ENCODE measurements at regions not wholly inside any gene's neighbourhood (a gene's known extent, or its start where the extent isn't known, plus 50 kb on each side); places are given as distances from the start of the nearest gene placed in this dataset.

- no peak overlapping the region for H3K27ac Mint-ChIP-seq
- H3K9me3 ChIP-seq (ENCODE audit: low read depth), result peaks cover 6% of the 10 kb centered on the region
- H3K27me3 Mint-ChIP-seq (ENCODE audit: insufficient read depth, low read depth), result no peaks in the 10 kb centered on the region
- TF ChIP-seq, protein P1, sequence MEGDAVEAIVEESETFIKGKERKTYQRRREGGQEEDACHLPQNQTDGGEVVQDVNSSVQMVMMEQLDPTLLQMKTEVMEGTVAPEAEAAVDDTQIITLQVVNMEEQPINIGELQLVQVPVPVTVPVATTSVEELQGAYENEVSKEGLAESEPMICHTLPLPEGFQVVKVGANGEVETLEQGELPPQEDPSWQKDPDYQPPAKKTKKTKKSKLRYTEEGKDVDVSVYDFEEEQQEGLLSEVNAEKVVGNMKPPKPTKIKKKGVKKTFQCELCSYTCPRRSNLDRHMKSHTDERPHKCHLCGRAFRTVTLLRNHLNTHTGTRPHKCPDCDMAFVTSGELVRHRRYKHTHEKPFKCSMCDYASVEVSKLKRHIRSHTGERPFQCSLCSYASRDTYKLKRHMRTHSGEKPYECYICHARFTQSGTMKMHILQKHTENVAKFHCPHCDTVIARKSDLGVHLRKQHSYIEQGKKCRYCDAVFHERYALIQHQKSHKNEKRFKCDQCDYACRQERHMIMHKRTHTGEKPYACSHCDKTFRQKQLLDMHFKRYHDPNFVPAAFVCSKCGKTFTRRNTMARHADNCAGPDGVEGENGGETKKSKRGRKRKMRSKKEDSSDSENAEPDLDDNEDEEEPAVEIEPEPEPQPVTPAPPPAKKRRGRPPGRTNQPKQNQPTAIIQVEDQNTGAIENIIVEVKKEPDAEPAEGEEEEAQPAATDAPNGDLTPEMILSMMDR (IDR thresholded peaks at IDR 0.05), result no peak
- TF ChIP-seq EZH2phosphoT487 (IDR thresholded peaks at IDR 0.05), result no peak
- TF ChIP-seq EZH2 (IDR thresholded peaks at IDR 0.05), result no peak
- H2AFZ ChIP-seq (replicated peaks), result no peak overlapping the region
- no peak overlapping the region for H3K27ac ChIP-seq
- H3K9me3 Mint-ChIP-seq, result peaks cover 26% of the 10 kb centered on the region
- DNase-seq (ENCODE audit: low spot score), result no peak
- H3K4me1 ChIP-seq, result no peaks in the 10 kb centered on the region
- H4K20me1 ChIP-seq (ENCODE audit: low read depth), result no peaks in the 10 kb centered on the region
- H3K4me1 Mint-ChIP-seq, result no peaks in the 10 kb centered on the region
- H3K27me3 ChIP-seq, result no peaks in the 10 kb centered on the region
- no peak overlapping the region for H3K4me3 ChIP-seq
- H3K36me3 ChIP-seq, result no peaks in the 10 kb centered on the region
- peaks cover 3% of the 10 kb centered on the region for H3K36me3 Mint-ChIP-seq
- no peaks in the 10 kb centered on the region for H3K79me2 ChIP-seq (ENCODE audit: low read depth)
- H3K9ac ChIP-seq, result no peak overlapping the region
- H3K4me3 Mint-ChIP-seq, result no peak overlapping the region
- no peak overlapping the region for H3K4me2 ChIP-seq
- no peaks in the 10 kb centered on the region for H3F3A ChIP-seq (ENCODE audit: low read depth)
Observed at GRCh38 chr21:22535630-22536029, 1537.4 kb downstream of the NCAM2 start.

- peaks cover 26% of the 10 kb centered on the region for H3K9me3 Mint-ChIP-seq
- H3K36me3 Mint-ChIP-seq, result peaks cover 3% of the 10 kb centered on the region
- no peaks in the 10 kb centered on the region for H3K27me3 ChIP-seq
- H3K4me1 Mint-ChIP-seq, result no peaks in the 10 kb centered on the region
- H3F3A ChIP-seq (ENCODE audit: low read depth), result no peaks in the 10 kb centered on the region
- H2AFZ ChIP-seq (replicated peaks), result no peak overlapping the region
- no peaks in the 10 kb centered on the region for H3K4me1 ChIP-seq
- H3K4me3 ChIP-seq, result no peak overlapping the region
- no peak overlapping the region for H3K27ac ChIP-seq
- H3K9me3 ChIP-seq (ENCODE audit: low read depth), result peaks cover 6% of the 10 kb centered on the region
- TF ChIP-seq EZH2 (IDR thresholded peaks at IDR 0.05), result no peak
- H3K4me3 Mint-ChIP-seq, result no peak overlapping the region
- no peak overlapping the region for H3K9ac ChIP-seq
- no peaks in the 10 kb centered on the region for H3K79me2 ChIP-seq (ENCODE audit: low read depth)
- no peaks in the 10 kb centered on the region for H3K27me3 Mint-ChIP-seq (ENCODE audit: insufficient read depth, low read depth)
- no peaks in the 10 kb centered on the region for H3K36me3 ChIP-seq
- H4K20me1 ChIP-seq (ENCODE audit: low read depth), result no peaks in the 10 kb centered on the region
- H3K4me2 ChIP-seq, result no peak overlapping the region
- DNase-seq (ENCODE audit: low spot score), result no peak
- no peak overlapping the region for H3K27ac Mint-ChIP-seq
Observed at GRCh38 chr21:22536509-22536908, 1538.3 kb downstream of the NCAM2 start.

GRCh38 chr21:22544747-22545146 is 1546.5 kb downstream of the NCAM2 start:
- Mint-ChIP-seq H3K4me1 (no peaks in the 10 kb centered on the region), H3K4me3 (no peak overlapping the region), H3K27me3 (ENCODE audit: insufficient read depth, low read depth) (no peaks in the 10 kb centered on the region), H3K27ac (no peak overlapping the region), H3K36me3 (no peaks in the 10 kb centered on the region), H3K9me3 (peaks cover 6% of the 10 kb centered on the region)
- H3F3A ChIP-seq (ENCODE audit: low read depth), result no peaks in the 10 kb centered on the region
- H3K4me3 ChIP-seq, result no peak overlapping the region
- peaks cover 4% of the 10 kb centered on the region for H3K9me3 ChIP-seq (ENCODE audit: low read depth)
- TF ChIP-seq EZH2phosphoT487 (IDR thresholded peaks at IDR 0.05), result no peak
- TF ChIP-seq, protein P1 (IDR thresholded peaks at IDR 0.05), result no peak
- no peak overlapping the region for H3K27ac ChIP-seq
- no peaks in the 10 kb centered on the region for H3K79me2 ChIP-seq (ENCODE audit: low read depth)
- no peaks in the 10 kb centered on the region for H3K27me3 ChIP-seq
- H3K36me3 ChIP-seq, result no peaks in the 10 kb centered on the region
- no peak overlapping the region for H2AFZ ChIP-seq (replicated peaks)
- DNase-seq (ENCODE audit: low spot score), result no peak
- H3K9ac ChIP-seq, result no peak overlapping the region
- H3K4me2 ChIP-seq, result no peak overlapping the region
- H4K20me1 ChIP-seq (ENCODE audit: low read depth), result no peaks in the 10 kb centered on the region
- no peaks in the 10 kb centered on the region for H3K4me1 ChIP-seq

GRCh38 chr21:22552390-22552789 is 1554.2 kb downstream of the NCAM2 start:
- H3K79me2 ChIP-seq (ENCODE audit: low read depth), result no peaks in the 10 kb centered on the region
- TF ChIP-seq, protein P1 (IDR thresholded peaks at IDR 0.05), result no peak
- no peaks in the 10 kb centered on the region for H3K4me1 Mint-ChIP-seq
- H3F3A ChIP-seq (ENCODE audit: low read depth), result no peaks in the 10 kb centered on the region
- H3K4me2 ChIP-seq, result no peak overlapping the region
- no peak overlapping the region for H3K9ac ChIP-seq
- no peak overlapping the region for H2AFZ ChIP-seq (replicated peaks)
- H3K36me3 ChIP-seq, result no peaks in the 10 kb centered on the region
- no peaks in the 10 kb centered on the region for H3K36me3 Mint-ChIP-seq
- H3K4me3 Mint-ChIP-seq, result no peak overlapping the region
- no peaks in the 10 kb centered on the region for H3K9me3 Mint-ChIP-seq
- DNase-seq (ENCODE audit: low spot score), result no peak
- H3K4me3 ChIP-seq, result no peak overlapping the region
- no peak overlapping the region for H3K27ac ChIP-seq
- H3K9me3 ChIP-seq (ENCODE audit: low read depth), result no peaks in the 10 kb centered on the region
- no peaks in the 10 kb centered on the region for H3K4me1 ChIP-seq
- no peaks in the 10 kb centered on the region for H3K27me3 ChIP-seq
- no peaks in the 10 kb centered on the region for H3K27me3 Mint-ChIP-seq (ENCODE audit: insufficient read depth, low read depth)
- no peak overlapping the region for H3K27ac Mint-ChIP-seq
- H4K20me1 ChIP-seq (ENCODE audit: low read depth), result no peaks in the 10 kb centered on the region

Data from neural progenitor cell (in vitro differentiated cells).